K562 (cell line): ENCODE measurements at regions not wholly inside any gene's neighbourhood (a gene's known extent, or its start where the extent isn't known, plus 50 kb on each side); places are given as distances from the start of the nearest gene placed in this dataset.

ENCODE experiments used
- ATAC-seq: fragments of 200-7000 bp; cut with Tn5 transposase; 3 replicates; pipeline ENCODE4 v1.9.1; 2020; ENCODE audit warnings: moderate library complexity
- BruUV-seq: library from RNA; stranded (reverse); fragments of 400-500 nt; replicated peaks from 2 replicates; lab custom pipeline; 2021; lab: Mats Ljungman, UMichigan
- CTCF ChIA-PET: fragments of 300-600 bp; formaldehyde crosslinking; extraction: SDS; loops from one replicate; lab custom pipeline; 2021; ENCODE audit warnings: low intra/inter-chr PET ratio; lab: Yijun Ruan, JAX
- POLR2A ChIA-PET: fragments of 300-600, 350-650 bp; sonication (Branson Sonifier 250); formaldehyde crosslinking; extraction: SDS; loops from one replicate; lab custom pipeline; 2021; ENCODE audit warnings: antibody characterized with exemption, inconsistent platforms; lab: Yijun Ruan, JAX
- DNase-seq, 4 experiments: peaks; one replicate each; pipeline versions ENCODE4 v3.0.0 to v3.0.0-alpha.2; 2011 to 2018; ENCODE audit warnings: low spot score in 3 of 4, mixed read lengths in 3 of 4; ENCODE audit errors: extremely low read depth in 1 of 4
- FAIRE-seq: peaks from 2 replicates; lab custom pipeline; 2011; peaks lifted over from hg19 to GRCh38; lab: Jason Lieb, UNC
- H2AFZ ChIP-seq: 2 replicates; pipeline ENCODE4 v1.6.0; 2011; ENCODE audit warnings: low read depth, low read length, control low read depth, inconsistent platforms
- H3K27ac ChIP-seq: fragments of 200-600 bp; 3 replicates; pipeline ENCODE4 v1.8.0; 2011; ENCODE audit warnings: low read depth, mild to moderate bottlenecking, control low read depth, inconsistent platforms, low read length, moderate library complexity, mixed read lengths; ENCODE audit errors: extremely low read depth
- H3K27me3 ChIP-seq, 2 experiments: fragments of 300-600 bp in 1 of 2; 2 replicates in 1 of 2; 3 replicates in 1 of 2; pipeline versions ENCODE4 v1.6.0 to v1.8.0; 2011; ENCODE audit warnings: inconsistent platforms in 2 of 2, low read length in 2 of 2, mild to moderate bottlenecking in 1 of 2, mixed read lengths in 1 of 2, moderate library complexity in 1 of 2; ENCODE audit not compliant: control insufficient read depth in 2 of 2, insufficient read depth in 2 of 2
- H3K36me3 ChIP-seq: fragments of 300-600 bp; 3 replicates; pipeline ENCODE4 v1.8.0; 2011; ENCODE audit warnings: mild to moderate bottlenecking, low read length, inconsistent platforms; ENCODE audit not compliant: control insufficient read depth, insufficient read depth
- H3K4me1 ChIP-seq, 2 experiments: fragments of 200-600 bp in 1 of 2; replicated peaks in 1 of 2; 2 replicates in 1 of 2; 3 replicates in 1 of 2; pipeline versions ENCODE4 v1.5.1 to v1.8.0; 2011; ENCODE audit warnings: inconsistent platforms in 2 of 2, low read length in 2 of 2, mild to moderate bottlenecking in 1 of 2, mixed read lengths in 1 of 2, moderate library complexity in 1 of 2; ENCODE audit not compliant: control insufficient read depth in 2 of 2, insufficient read depth in 2 of 2
- H3K4me2 ChIP-seq: 2 replicates; pipeline ENCODE4 v1.6.1; 2011; ENCODE audit warnings: low read length, control low read depth, inconsistent platforms, mixed read lengths; ENCODE audit not compliant: insufficient read depth
- H3K4me3 ChIP-seq: fragments of 200-600 bp; sonication (generic), shearing (Covaris generic); 2 replicates; pipeline ENCODE4 v1.5.1; 2016; ENCODE audit warnings: control low read depth, inconsistent platforms
- H3K79me2 ChIP-seq: fragments of 200-600 bp; 3 replicates; pipeline ENCODE4 v1.8.0; 2011; ENCODE audit warnings: low read length, inconsistent platforms; ENCODE audit not compliant: control insufficient read depth, insufficient read depth
- H3K9ac ChIP-seq, 2 experiments: 2 replicates each; pipeline versions ENCODE4 v1.6.0 to v1.6.1; 2011; ENCODE audit warnings: low read depth in 2 of 2, low read length in 2 of 2, control low read depth in 1 of 2, inconsistent platforms in 1 of 2, mild to moderate bottlenecking in 1 of 2, mixed read lengths in 1 of 2; ENCODE audit not compliant: insufficient read depth in 1 of 2
- H3K9me1 ChIP-seq: one replicate; pipeline ENCODE4 v1.6.0; 2011; ENCODE audit warnings: inconsistent platforms, mild to moderate bottlenecking, low read length, moderate library complexity; ENCODE audit not compliant: control insufficient read depth, insufficient read depth
- H3K9me3 ChIP-seq: replicated peaks from 2 replicates; pipeline ENCODE4 v1.5.1; 2011; ENCODE audit warnings: low read depth, low read length, inconsistent platforms; ENCODE audit not compliant: control insufficient read depth, insufficient read depth
- H4K20me1 ChIP-seq: replicated peaks from 2 replicates; pipeline ENCODE4 v1.6.1; 2011; ENCODE audit warnings: low read length, inconsistent platforms, mixed read lengths; ENCODE audit not compliant: control insufficient read depth, insufficient read depth
- BHLHE40 ChIP-seq: IDR thresholded peaks from 2 replicates; pipeline ENCODE4 v1.6.1; 2011; ENCODE audit warnings: low read length, improper control_type of control experiment
- FOXP4 ChIP-seq: sonication (generic); formaldehyde crosslinking; IDR thresholded peaks from 2 replicates; pipeline ENCODE4 v1.8.0; 2022; ENCODE audit warnings: mild to moderate bottlenecking, missing genetic modification reagents, borderline replicate concordance
- GATAD2B ChIP-seq: fragments of 450-650 bp; IDR thresholded peaks from 2 replicates; pipeline ENCODE4 v1.6.1; 2017; ENCODE audit warnings: mild to moderate bottlenecking, borderline replicate concordance
- GTF2E2 ChIP-seq: fragments of 200-800 bp; sonication (Bioruptor generic); IDR thresholded peaks from 2 replicates; pipeline ENCODE4 v1.6.1; 2016; ENCODE audit warnings: missing genetic modification characterization, missing compliant biosample characterization
- IRF2 ChIP-seq: sonication (generic); formaldehyde crosslinking; IDR thresholded peaks from 2 replicates; pipeline ENCODE4 v1.8.1; 2022; ENCODE audit warnings: mild to moderate bottlenecking, missing genetic modification reagents
- MTA2 ChIP-seq: fragments of 450-650 bp; IDR thresholded peaks from 2 replicates; pipeline ENCODE4 v1.6.1; 2016; ENCODE audit warnings: low read depth
- PRDM10 ChIP-seq: fragments of 450-650 bp; IDR thresholded peaks from 2 replicates; pipeline ENCODE4 v1.6.1; 2018; ENCODE audit not compliant: partially characterized antibody
- RNF2 ChIP-seq: sonication (generic); IDR thresholded peaks from 2 replicates; pipeline ENCODE4 v1.6.1; 2016
- ZFP30 ChIP-seq: fragments of 250-450 bp; sonication (Bioruptor Pico); IDR thresholded peaks from 2 replicates; pipeline ENCODE4 v1.8.0; 2022; ENCODE audit warnings: moderate library complexity, mild to moderate bottlenecking, inconsistent platforms, borderline replicate concordance
- ZNF212 ChIP-seq: fragments of 450-650 bp; formaldehyde crosslinking; IDR thresholded peaks from 2 replicates; pipeline ENCODE4 v1.4.0; 2020; ENCODE audit warnings: mild to moderate bottlenecking
- whole genome bisulfite sequencing: fragments of 100-300 bp; shearing (Covaris generic); methylation state at CpG from one replicate; pipeline ENCODE4 v1.1.6; 2016; ENCODE audit warnings: low coverage, mixed read lengths; ENCODE audit not compliant: insufficient coverage; ENCODE audit errors: missing lambda C conversion rate; 5-methylcytosine and 5-hydroxymethylcytosine counted together
- in situ Hi-C: fragments of 300-500 bp; cut with MboI; formaldehyde crosslinking; loops from 4 replicates; pipeline ENCODE4 v1.15.0; 2018; ENCODE audit warnings: inconsistent platforms, mixed read lengths
- intact Hi-C: fragments of 100-400 bp; cut with micrococcal nuclease; formaldehyde crosslinking; loops from 2 replicates; pipeline ENCODE4 v1.14.2; 2022

- TF ChIP-seq ZFP30 (CRISPR knock-in tag): no peak
- H4K20me1 ChIP-seq: peaks cover 3% of the 10 kb centered on the region; the same call in 1 of the 2 replicates
Measured at GRCh38 chr15:69797615-69798014, 300.1 kb downstream of the TLE3 start.

GRCh38 chr15:69798481-69799250, 299.1 kb downstream of the TLE3 start:
- Histone ChIP-seq H3K36me3 (no peaks in the 10 kb centered on the region), H3K4me3 (no peak overlapping the region), H3K4me2 (no peak overlapping the region), H2AFZ (no peak overlapping the region), H3K79me2 (no peaks in the 10 kb centered on the region), H3K27ac (no peak overlapping the region), H3K27me3 (peaks cover 4 to 24% of the 10 kb centered on the region in 2 experiments; a peak in 4 of 5 replicates), H3K4me1 (no peaks in the 10 kb centered on the region), H3K9me1 (no peaks in the 10 kb centered on the region), H3K9me3 (no peaks in the 10 kb centered on the region), H4K20me1 (peaks cover 3% of the 10 kb centered on the region; the same call in 1 of the 2 replicates), H3K9ac (no peak overlapping the region)
- CTCF ChIA-PET: no interaction called here
- POLR2A ChIA-PET: no interaction called here
- ATAC-seq (no peak), DNase-seq (no peak), FAIRE-seq (no peak)
- intact Hi-C loops (no loop called here), in situ Hi-C loops (no loop called here)
- WGBS: 0% methylated on average over 7 of the region's 7 CpGs
- BruUV-seq: no TSS peak
- no peak for TF ChIP-seq ZNF212 (CRISPR knock-in tag)
- TF ChIP-seq FOXP4 (CRISPR knock-in tag): no peak
- TF ChIP-seq BHLHE40: no peak
- TF ChIP-seq GTF2E2 (tag): no peak
- TF ChIP-seq RNF2: no peak
- TF ChIP-seq MTA2: no peak
- TF ChIP-seq PRDM10: no peak
- no peak for TF ChIP-seq GATAD2B
- TF ChIP-seq IRF2 (CRISPR knock-in tag): no peak

More at GRCh38 chr15:69797615-69798014, 300.1 kb downstream of the TLE3 start:
- H3K9me1 ChIP-seq: no peaks in the 10 kb centered on the region
- no peaks in the 10 kb centered on the region for H3K4me1 ChIP-seq
- H3K79me2 ChIP-seq: no peaks in the 10 kb centered on the region
- ATAC-seq: no peak
- no peaks in the 10 kb centered on the region for H3K9me3 ChIP-seq
- WGBS: 0% methylated on average over 3 of the region's 3 CpGs
- no TSS peak for BruUV-seq
- H2AFZ ChIP-seq: no peak overlapping the region
- peaks cover 4 to 21% of the 10 kb centered on the region in 2 experiments; a peak in 3 of 5 replicates for H3K27me3 ChIP-seq
- DNase-seq: no peak
- H3K36me3 ChIP-seq: no peaks in the 10 kb centered on the region
- POLR2A ChIA-PET: interaction anchor here (0.5 kb wide), 1 partner anchor 1842 kb away, joined by 3 read pairs; no protein-coding TSS in a partner anchor
- no peak for FAIRE-seq
- intact Hi-C loops: no loop called here
- no peak overlapping the region for H3K4me2 ChIP-seq
- no peak overlapping the region for H3K4me3 ChIP-seq
- H3K27ac ChIP-seq: no peak overlapping the region
- CTCF ChIA-PET: no interaction called here
- in situ Hi-C loops: no loop called here
- H3K9ac ChIP-seq: no peak overlapping the region
